ENCODE measurements at regions not wholly inside any gene's neighbourhood (a gene's known extent, or its start where the extent isn't known, plus 50 kb on each side); places are given as distances from the start of the nearest gene placed in this dataset.

GRCh38 chr9:120338340-120338739, 241.6 kb downstream of the CDK5RAP2 start:
- Histone ChIP-seq H3K9me3 (ENCODE audit: control insufficient read depth, low read length) (no peaks in the 10 kb centered on the region), H3K27ac (no peak overlapping the region), H3K79me2 (no peaks in the 10 kb centered on the region), H3K4me2 (ENCODE audit: low read length) (no peak overlapping the region), H3K4me1 (no peaks in the 10 kb centered on the region), H3K4me3 (ENCODE audit: low read depth, low read length) (no peak overlapping the region), H2AFZ (no peak overlapping the region), H3K36me3 (ENCODE audit: control insufficient read depth, insufficient read depth, low read length) (no peaks in the 10 kb centered on the region), H3K27me3 (ENCODE audit: control insufficient read depth, insufficient read depth, low read length) (no peaks in the 10 kb centered on the region), H3K9ac (no peak overlapping the region)
- no peak for TF ChIP-seq CTCF (IDR thresholded peaks at IDR 0.05)

GRCh38 chr9:120337131-120337530, 242.8 kb downstream of the CDK5RAP2 start:
- no peak overlapping the region for H3K4me2 ChIP-seq (ENCODE audit: low read length)
- no peaks in the 10 kb centered on the region for H3K9me3 ChIP-seq (ENCODE audit: control insufficient read depth, low read length)
- no peaks in the 10 kb centered on the region for H3K36me3 ChIP-seq (ENCODE audit: control insufficient read depth, insufficient read depth, low read length)
- H3K4me3 ChIP-seq (ENCODE audit: low read depth, low read length), result no peak overlapping the region
- H3K9ac ChIP-seq, result no peak overlapping the region
- no peaks in the 10 kb centered on the region for H3K27me3 ChIP-seq (ENCODE audit: control insufficient read depth, insufficient read depth, low read length)
- no peaks in the 10 kb centered on the region for H3K4me1 ChIP-seq
- no peak for TF ChIP-seq CTCF (IDR thresholded peaks at IDR 0.05)
- no peaks in the 10 kb centered on the region for H3K79me2 ChIP-seq
- no peak overlapping the region for H2AFZ ChIP-seq
- H3K27ac ChIP-seq, result no peak overlapping the region

GRCh38 chr9:120336753-120337090, 243.2 kb downstream of the CDK5RAP2 start:
- H2AFZ ChIP-seq, result no peak overlapping the region
- H3K36me3 ChIP-seq (ENCODE audit: control insufficient read depth, insufficient read depth, low read length), result no peaks in the 10 kb centered on the region
- H3K79me2 ChIP-seq, result no peaks in the 10 kb centered on the region
- no peaks in the 10 kb centered on the region for H3K4me1 ChIP-seq
- no peaks in the 10 kb centered on the region for H3K27me3 ChIP-seq (ENCODE audit: control insufficient read depth, insufficient read depth, low read length)
- H3K4me2 ChIP-seq (ENCODE audit: low read length), result no peak overlapping the region
- no peak overlapping the region for H3K9ac ChIP-seq
- no peak overlapping the region for H3K4me3 ChIP-seq (ENCODE audit: low read depth, low read length)
- H3K9me3 ChIP-seq (ENCODE audit: control insufficient read depth, low read length), result no peaks in the 10 kb centered on the region
- H3K27ac ChIP-seq, result no peak overlapping the region
- TF ChIP-seq CTCF (IDR thresholded peaks at IDR 0.05), result no peak

GRCh38 chr9:120336021-120336752, 243.8 kb downstream of the CDK5RAP2 start:
- Histone ChIP-seq H3K4me2 (ENCODE audit: low read length) (no peak overlapping the region), H3K4me1 (no peaks in the 10 kb centered on the region), H3K9me3 (ENCODE audit: control insufficient read depth, low read length) (no peaks in the 10 kb centered on the region), H3K36me3 (ENCODE audit: control insufficient read depth, insufficient read depth, low read length) (no peaks in the 10 kb centered on the region), H3K27me3 (ENCODE audit: control insufficient read depth, insufficient read depth, low read length) (no peaks in the 10 kb centered on the region), H3K9ac (no peak overlapping the region), H3K27ac (no peak overlapping the region), H2AFZ (no peak overlapping the region), H3K79me2 (no peaks in the 10 kb centered on the region), H3K4me3 (ENCODE audit: low read depth, low read length) (no peak overlapping the region)
- TF ChIP-seq CTCF (IDR thresholded peaks at IDR 0.05), result no peak

GRCh38 chr9:120331913-120332312, 248.1 kb downstream of the CDK5RAP2 start:
- Histone ChIP-seq H3K27ac (no peak overlapping the region), H2AFZ (no peak overlapping the region), H3K79me2 (no peaks in the 10 kb centered on the region), H3K4me1 (no peaks in the 10 kb centered on the region), H3K27me3 (ENCODE audit: control insufficient read depth, insufficient read depth, low read length) (no peaks in the 10 kb centered on the region), H3K9me3 (ENCODE audit: control insufficient read depth, low read length) (no peaks in the 10 kb centered on the region), H3K4me2 (ENCODE audit: low read length) (no peak overlapping the region), H3K9ac (no peak overlapping the region), H3K36me3 (ENCODE audit: control insufficient read depth, insufficient read depth, low read length) (no peaks in the 10 kb centered on the region), H3K4me3 (ENCODE audit: low read depth, low read length) (no peak overlapping the region)
- no peak for TF ChIP-seq CTCF (IDR thresholded peaks at IDR 0.05)
